SK-N-SH (cell line): ENCODE measurements at regions not wholly inside any gene's neighbourhood (a gene's known extent, or its start where the extent isn't known, plus 50 kb on each side); places are given as distances from the start of the nearest gene placed in this dataset.

Experiments
- CTCF ChIA-PET: fragments of 300-600, 350-600 bp; formaldehyde crosslinking; extraction: SDS; loops from one replicate; lab custom pipeline; 2021; lab: Yijun Ruan, JAX
- POLR2A ChIA-PET: fragments of 350-600 bp; sonication (Branson Sonifier 250); formaldehyde crosslinking; extraction: SDS; loops from one replicate; lab custom pipeline; 2020; ENCODE audit warnings: antibody characterized with exemption, inconsistent platforms; lab: Yijun Ruan, JAX
- DNase-seq: peaks from one replicate; pipeline ENCODE4 v3.0.0; 2012
- H2AFZ ChIP-seq: fragments of 200-600 bp; sonication (generic); 2 replicates; pipeline ENCODE4 v1.8.1; 2016; ENCODE audit warnings: antibody characterized with exemption, mild to moderate bottlenecking, low read depth
- H3F3A ChIP-seq: fragments of 200-600 bp; sonication (generic); replicated peaks from 2 replicates; pipeline ENCODE3; 2016; ENCODE audit warnings: antibody characterized with exemption, mild to moderate bottlenecking; ENCODE audit not compliant: insufficient read depth
- H3K27ac ChIP-seq, 2 experiments: fragments of 200-500 bp in 1 of 2; fragments of 200-600 bp in 1 of 2; sonication (Bioruptor generic) in 1 of 2; sonication (generic), shearing (Covaris generic) in 1 of 2; 2 replicates each; pipeline versions ENCODE4 v1.5.1 to v1.6.1; 2014 to 2016; ENCODE audit warnings: low read depth in 2 of 2, inconsistent platforms in 1 of 2, low read length in 1 of 2, mild to moderate bottlenecking in 1 of 2, mixed read lengths in 1 of 2
- H3K27me3 ChIP-seq: fragments of 200-600 bp; sonication (generic), shearing (Covaris generic); 2 replicates; pipeline ENCODE4 v1.6.1; 2016; ENCODE audit warnings: mixed run types; ENCODE audit not compliant: insufficient read depth
- H3K36me3 ChIP-seq, 2 experiments: fragments of 200-500 bp in 1 of 2; fragments of 200-600 bp in 1 of 2; sonication (Bioruptor generic) in 1 of 2; sonication (generic) in 1 of 2; replicated peaks in 1 of 2; 2 replicates each; pipeline versions ENCODE3 to v1.5.1; 2014 to 2016; ENCODE audit warnings: low read length in 1 of 2, mild to moderate bottlenecking in 1 of 2; ENCODE audit not compliant: insufficient read depth in 2 of 2, control insufficient read depth in 1 of 2
- H3K4me1 ChIP-seq, 2 experiments: fragments of 200-500 bp in 1 of 2; fragments of 200-600 bp in 1 of 2; sonication (Bioruptor generic) in 1 of 2; sonication (generic), shearing (Covaris generic) in 1 of 2; 2 replicates each; pipeline versions ENCODE4 v1.5.1 to v1.6.1; 2014 to 2016; ENCODE audit warnings: low read depth in 1 of 2, low read length in 1 of 2, mixed run types in 1 of 2; ENCODE audit not compliant: insufficient read depth in 2 of 2, control insufficient read depth in 1 of 2
- H3K4me2 ChIP-seq: fragments of 200-600 bp; sonication (generic), shearing (Covaris generic); 2 replicates; pipeline ENCODE4 v1.6.1; 2017; ENCODE audit warnings: mixed run types
- H3K4me3 ChIP-seq, 2 experiments: fragments of 200-500 bp in 1 of 2; fragments of 200-600 bp in 1 of 2; sonication (Bioruptor generic) in 1 of 2; sonication (generic), shearing (Covaris generic) in 1 of 2; 2 replicates each; pipeline versions ENCODE4 v1.5.1 to v1.8.1; 2014 to 2016; ENCODE audit warnings: low read depth in 2 of 2, inconsistent platforms in 1 of 2, low read length in 1 of 2, mild to moderate bottlenecking in 1 of 2, mixed read lengths in 1 of 2, moderate library complexity in 1 of 2
- H3K79me2 ChIP-seq: fragments of 200-600 bp; sonication (generic); 2 replicates; pipeline ENCODE4 v1.8.1; 2017; ENCODE audit warnings: mild to moderate bottlenecking; ENCODE audit not compliant: insufficient read depth
- H3K9ac ChIP-seq: fragments of 200-600 bp; sonication (generic); 2 replicates; pipeline ENCODE4 v1.6.1; 2017; ENCODE audit warnings: mixed run types
- H3K9me2 ChIP-seq: fragments of 200-600 bp; sonication (generic); 2 replicates; pipeline ENCODE4 v1.6.1; 2017; ENCODE audit warnings: mixed run types
- H3K9me3 ChIP-seq: fragments of 200-600 bp; sonication (generic); 2 replicates; pipeline ENCODE4 v1.6.1; 2017; ENCODE audit warnings: mixed run types, mild to moderate bottlenecking, moderate library complexity
- H4K20me1 ChIP-seq: fragments of 200-600 bp; sonication (generic); 2 replicates; pipeline ENCODE4 v1.6.1; 2017; ENCODE audit warnings: mild to moderate bottlenecking, mixed run types; ENCODE audit not compliant: insufficient read depth
- CHD2 ChIP-seq: fragments of 150-350 bp; IDR thresholded peaks from 2 replicates; pipeline ENCODE4 v1.6.1; 2018; ENCODE audit warnings: low read length; ENCODE audit not compliant: partially characterized antibody
- CTCF ChIP-seq: fragments of 200-600 bp; sonication (generic); IDR thresholded peaks from 2 replicates; pipeline ENCODE4 v1.6.1; 2017; ENCODE audit warnings: antibody characterized with exemption, mild to moderate bottlenecking, moderate library complexity
- GABPA ChIP-seq: IDR thresholded peaks from 2 replicates; pipeline ENCODE4 v1.4.0; 2012; ENCODE audit warnings: low read depth, mild to moderate bottlenecking
- IRF3 ChIP-seq: fragments of 150-350 bp; IDR thresholded peaks from 2 replicates; pipeline ENCODE4 v1.6.1; 2016; ENCODE audit warnings: mild to moderate bottlenecking, low read depth, low read length
- RCOR1 ChIP-seq: fragments of 150-350 bp; IDR thresholded peaks from 2 replicates; pipeline ENCODE4 v1.6.1; 2017; ENCODE audit warnings: antibody characterized with exemption, low read length
- WGBS: methylation state at CpG from one replicate; pipeline ENCODE4 v1.1.6; 2017; ENCODE audit warnings: low lambda C conversion rate; 5-methylcytosine and 5-hydroxymethylcytosine counted together

DNA sequence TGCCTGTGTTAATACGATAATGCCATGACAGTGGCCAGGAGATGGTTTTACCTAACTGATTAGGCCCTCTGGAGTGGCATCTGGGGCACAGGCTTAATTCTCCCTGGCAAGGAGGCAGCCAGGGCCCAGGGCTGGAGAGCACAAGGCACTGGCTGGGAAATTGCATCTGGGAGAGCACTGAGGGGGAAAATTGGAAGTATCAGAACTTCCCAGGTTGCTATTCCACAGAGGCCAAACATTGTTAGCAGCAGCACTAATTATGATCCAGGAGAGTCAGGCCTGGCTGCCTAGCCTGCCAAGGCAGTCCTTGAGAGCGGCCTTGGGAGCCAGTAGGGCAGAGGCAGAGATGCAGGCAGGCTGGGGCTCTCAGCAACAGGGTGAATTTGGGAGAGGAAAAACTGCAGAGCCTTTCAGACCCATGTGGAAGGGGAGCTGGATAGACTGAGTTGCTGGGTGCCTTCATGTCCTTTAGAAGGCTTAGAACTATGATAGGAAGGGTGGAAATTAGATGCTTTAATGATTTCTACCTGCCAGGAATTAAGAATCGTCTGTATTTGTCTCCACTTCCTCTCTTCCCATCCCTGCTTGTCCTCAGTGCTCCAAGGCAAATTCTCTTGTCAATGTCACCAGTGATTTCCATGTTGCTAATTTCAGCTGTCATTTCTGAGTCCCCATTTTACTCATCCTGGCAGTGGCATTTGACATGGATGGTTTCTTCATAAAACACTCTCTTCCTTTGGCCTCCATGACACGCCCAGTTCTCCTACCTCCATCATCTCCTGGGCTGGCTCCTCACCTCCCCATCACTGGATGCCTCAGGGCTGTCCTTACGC is 56.1 kb upstream of the HSPA9 start:
- POLR2A ChIA-PET, result no interaction called here
- H3K4me1 ChIP-seq, result peaks cover 0 to 14% of the 10 kb centered on the region in 2 experiments; a peak in 1 of 4 replicates
- H3K4me3 ChIP-seq, result no peak overlapping the region
- peak; percentile 27 for TF ChIP-seq CHD2
- TF ChIP-seq CTCF, result no peak
- no peaks in the 10 kb centered on the region for H3K9me3 ChIP-seq
- H3K9me2 ChIP-seq, result no peaks in the 10 kb centered on the region
- peak overlapping the region in 1 of 2 experiments; percentile 47; a peak in 1 of 4 replicates for H3K27ac ChIP-seq
- H3K4me2 ChIP-seq, result no peak overlapping the region
- CTCF ChIA-PET, result interaction anchor here (1.5 to 1.8 kb wide), 4 partner anchors 9 to 52 kb away, joined by 4 to 6 read pairs (median 4); no protein-coding TSS in a partner anchor
- H3K9ac ChIP-seq, result no peak overlapping the region
- H3F3A ChIP-seq, result no peaks in the 10 kb centered on the region
- DNase-seq, result no peak
- H3K79me2 ChIP-seq, result no peaks in the 10 kb centered on the region
- no peaks in the 10 kb centered on the region for H3K27me3 ChIP-seq
- WGBS, result 86% methylated on average over 5 of the region's 5 CpGs
- H4K20me1 ChIP-seq, result no peaks in the 10 kb centered on the region
- no peak overlapping the region for H2AFZ ChIP-seq
- H3K36me3 ChIP-seq, result no peaks in the 10 kb centered on the region

- Histone ChIP-seq H3K27me3 (no peaks in the 10 kb centered on the region), H3F3A (no peaks in the 10 kb centered on the region), H3K4me2 (no peak overlapping the region), H4K20me1 (no peaks in the 10 kb centered on the region), H3K36me3 (no peaks in the 10 kb centered on the region), H3K4me3 (no peak overlapping the region), H3K4me1 (peaks cover 0 to 14% of the 10 kb centered on the region in 2 experiments; a peak in 1 of 4 replicates), H3K79me2 (no peaks in the 10 kb centered on the region), H3K9me3 (no peaks in the 10 kb centered on the region), H2AFZ (no peak overlapping the region), H3K27ac (no peak overlapping the region), H3K9me2 (no peaks in the 10 kb centered on the region), H3K9ac (no peak overlapping the region)
- no peak for TF ChIP-seq GABPA
- no peak for TF ChIP-seq RCOR1
- TF ChIP-seq IRF3, result no peak
- ChIA-PET POLR2A (no interaction called here), CTCF (interaction anchor here (1.3 to 1.7 kb wide), 2 partner anchors 8 to 12 kb away, joined by 4 read pairs; no protein-coding TSS in a partner anchor)
- no peak for DNase-seq
- 64% methylated on average over 2 of the region's 3 CpGs for WGBS
These were observed 54.2 kb upstream of the HSPA9 start for GRCh38 chr5:138629392-138629791.
